Progenitor cell of endocrine pancreas (in vitro differentiated cells): ENCODE measurements at regions not wholly inside any gene's neighbourhood (a gene's known extent, or its start where the extent isn't known, plus 50 kb on each side); places are given as distances from the start of the nearest gene placed in this dataset.

ENCODE experiments used
- DNase-seq: peaks from one replicate; pipeline ENCODE4 v3.0.0; 2021; ENCODE audit warnings: low spot score; ENCODE audit not compliant: unreplicated experiment
- H3K27ac Mint-ChIP-seq: 2 replicates; pipeline ENCODE4 v1.8.0; 2021; ENCODE audit warnings: mild to moderate bottlenecking, moderate library complexity, mixed read lengths
- H3K27me3 Mint-ChIP-seq: 2 replicates; pipeline ENCODE4 v1.8.0; 2021; ENCODE audit warnings: mixed read lengths
- H3K36me3 Mint-ChIP-seq: 2 replicates; pipeline ENCODE4 v1.8.0; 2022; ENCODE audit warnings: mixed read lengths; ENCODE audit not compliant: insufficient read depth
- H3K4me1 Mint-ChIP-seq: 2 replicates; pipeline ENCODE4 v1.8.0; 2021; ENCODE audit warnings: low read depth, mixed read lengths
- H3K4me3 Mint-ChIP-seq: 2 replicates; pipeline ENCODE4 v1.8.0; 2021; ENCODE audit warnings: low read depth, mild to moderate bottlenecking, moderate library complexity, mixed read lengths
- H3K9me3 Mint-ChIP-seq: 2 replicates; pipeline ENCODE4 v1.8.0; 2021; ENCODE audit warnings: low read depth, mixed read lengths
- TF ChIP-seq, protein P1 (sequence below): fragments of 200-600 bp; sonication (generic); IDR thresholded peaks from one replicate; pipeline ENCODE4 v1.5.0; 2021; ENCODE audit warnings: antibody characterized with exemption, mild to moderate bottlenecking; ENCODE audit not compliant: unreplicated experiment

DNA sequence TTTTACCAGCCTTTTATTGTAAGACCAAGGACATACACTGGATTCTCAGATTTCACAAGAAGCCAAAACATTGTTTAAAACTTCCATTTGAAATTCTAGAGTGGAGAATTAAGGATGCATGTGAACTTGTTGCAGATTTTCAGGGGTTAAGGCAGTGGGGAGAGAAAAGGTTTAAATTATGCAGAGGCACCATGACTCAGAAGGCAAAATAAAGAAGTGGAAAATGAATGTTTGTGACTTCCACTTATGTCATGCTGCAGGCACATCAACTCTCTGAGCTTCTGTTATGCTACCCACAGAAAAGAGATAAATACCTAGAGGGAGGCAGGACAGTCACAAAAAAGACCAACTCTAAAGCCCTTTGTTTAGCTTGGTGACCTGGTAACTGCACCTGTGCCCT, 84.4 kb upstream of the BET1 start:
- TF ChIP-seq, protein P1, sequence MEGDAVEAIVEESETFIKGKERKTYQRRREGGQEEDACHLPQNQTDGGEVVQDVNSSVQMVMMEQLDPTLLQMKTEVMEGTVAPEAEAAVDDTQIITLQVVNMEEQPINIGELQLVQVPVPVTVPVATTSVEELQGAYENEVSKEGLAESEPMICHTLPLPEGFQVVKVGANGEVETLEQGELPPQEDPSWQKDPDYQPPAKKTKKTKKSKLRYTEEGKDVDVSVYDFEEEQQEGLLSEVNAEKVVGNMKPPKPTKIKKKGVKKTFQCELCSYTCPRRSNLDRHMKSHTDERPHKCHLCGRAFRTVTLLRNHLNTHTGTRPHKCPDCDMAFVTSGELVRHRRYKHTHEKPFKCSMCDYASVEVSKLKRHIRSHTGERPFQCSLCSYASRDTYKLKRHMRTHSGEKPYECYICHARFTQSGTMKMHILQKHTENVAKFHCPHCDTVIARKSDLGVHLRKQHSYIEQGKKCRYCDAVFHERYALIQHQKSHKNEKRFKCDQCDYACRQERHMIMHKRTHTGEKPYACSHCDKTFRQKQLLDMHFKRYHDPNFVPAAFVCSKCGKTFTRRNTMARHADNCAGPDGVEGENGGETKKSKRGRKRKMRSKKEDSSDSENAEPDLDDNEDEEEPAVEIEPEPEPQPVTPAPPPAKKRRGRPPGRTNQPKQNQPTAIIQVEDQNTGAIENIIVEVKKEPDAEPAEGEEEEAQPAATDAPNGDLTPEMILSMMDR, result no peak
- Mint-ChIP-seq H3K27ac (no peak overlapping the region), H3K27me3 (peaks cover 38% of the 10 kb centered on the region), H3K4me3 (no peak overlapping the region), H3K9me3 (no peaks in the 10 kb centered on the region), H3K4me1 (peaks cover 1% of the 10 kb centered on the region), H3K36me3 (no peaks in the 10 kb centered on the region)
- no peak for DNase-seq

DNA sequence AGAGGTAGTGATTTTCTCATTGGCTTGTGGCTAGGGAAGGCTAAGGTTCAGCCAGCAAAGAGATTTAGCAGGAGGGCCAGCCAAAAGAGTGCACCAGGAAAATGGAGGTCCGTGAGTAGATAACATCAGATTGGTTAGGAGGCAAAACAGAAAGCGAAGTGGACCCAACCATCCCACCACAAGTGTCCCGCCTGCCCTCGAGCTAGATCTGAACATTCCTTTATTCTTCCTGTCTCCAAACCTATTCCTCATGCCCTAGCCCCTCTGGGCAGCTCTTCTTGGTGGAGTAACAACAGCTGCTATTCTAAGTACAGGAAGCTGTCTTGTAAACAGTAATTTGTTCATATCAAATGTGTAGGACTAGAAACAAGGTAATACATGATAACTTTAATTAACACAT, 85.7 kb upstream of the BET1 start:
- no peak for DNase-seq
- H3K27ac Mint-ChIP-seq, result no peak overlapping the region
- H3K27me3 Mint-ChIP-seq, result peaks cover 38% of the 10 kb centered on the region
- H3K4me3 Mint-ChIP-seq, result no peak overlapping the region
- no peaks in the 10 kb centered on the region for H3K9me3 Mint-ChIP-seq
- no peaks in the 10 kb centered on the region for H3K36me3 Mint-ChIP-seq
- peaks cover 1% of the 10 kb centered on the region for H3K4me1 Mint-ChIP-seq
- TF ChIP-seq, protein P1, result no peak

DNA sequence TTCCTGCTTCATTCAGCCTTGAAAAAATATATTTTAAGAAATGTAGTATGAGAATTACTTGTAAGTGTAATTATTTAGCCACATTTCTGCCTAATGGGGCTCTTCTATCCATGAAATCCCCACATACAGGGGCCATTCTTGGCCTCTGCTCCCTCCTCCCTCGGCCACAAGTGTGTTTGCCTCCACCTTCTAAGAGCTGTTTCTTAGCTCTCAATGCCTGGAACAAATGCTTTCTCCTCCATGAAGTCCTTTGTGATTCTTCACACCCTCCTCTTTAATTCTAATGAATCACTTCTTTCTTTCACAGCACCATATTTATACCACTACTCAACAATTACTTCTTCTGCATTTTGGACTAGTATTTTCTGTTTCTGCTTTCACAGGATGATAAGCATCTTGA, 88.8 kb upstream of the BET1 start:
- no peak overlapping the region for H3K4me3 Mint-ChIP-seq
- no peaks in the 10 kb centered on the region for H3K36me3 Mint-ChIP-seq
- H3K27ac Mint-ChIP-seq, result no peak overlapping the region
- TF ChIP-seq, protein P1, result no peak
- H3K9me3 Mint-ChIP-seq, result no peaks in the 10 kb centered on the region
- no peak for DNase-seq
- H3K4me1 Mint-ChIP-seq, result no peaks in the 10 kb centered on the region
- H3K27me3 Mint-ChIP-seq, result peaks cover 35% of the 10 kb centered on the region

DNA sequence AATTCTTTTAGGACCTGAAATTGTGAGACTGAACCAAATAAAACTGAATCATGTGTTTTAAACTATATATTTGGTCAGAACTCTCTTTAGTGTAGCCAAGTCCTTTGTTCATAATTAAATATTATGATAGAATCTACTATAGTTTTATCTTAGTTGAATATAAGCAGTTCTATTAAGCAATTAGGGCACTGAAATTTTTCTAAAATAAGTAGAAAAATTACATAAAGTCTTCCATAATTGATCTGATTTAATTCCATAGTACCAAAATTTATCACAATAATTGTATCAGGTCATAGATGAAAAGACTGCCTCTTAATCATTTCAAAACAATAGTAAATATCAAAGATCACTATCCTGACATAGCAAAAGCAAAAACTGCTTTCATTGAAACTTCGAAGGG, 90.1 kb upstream of the BET1 start:
- H3K4me3 Mint-ChIP-seq, result no peak overlapping the region
- H3K4me1 Mint-ChIP-seq, result no peaks in the 10 kb centered on the region
- DNase-seq, result no peak
- no peaks in the 10 kb centered on the region for H3K9me3 Mint-ChIP-seq
- TF ChIP-seq, protein P1, result no peak
- no peaks in the 10 kb centered on the region for H3K36me3 Mint-ChIP-seq
- H3K27ac Mint-ChIP-seq, result no peak overlapping the region
- peaks cover 25% of the 10 kb centered on the region for H3K27me3 Mint-ChIP-seq

DNA sequence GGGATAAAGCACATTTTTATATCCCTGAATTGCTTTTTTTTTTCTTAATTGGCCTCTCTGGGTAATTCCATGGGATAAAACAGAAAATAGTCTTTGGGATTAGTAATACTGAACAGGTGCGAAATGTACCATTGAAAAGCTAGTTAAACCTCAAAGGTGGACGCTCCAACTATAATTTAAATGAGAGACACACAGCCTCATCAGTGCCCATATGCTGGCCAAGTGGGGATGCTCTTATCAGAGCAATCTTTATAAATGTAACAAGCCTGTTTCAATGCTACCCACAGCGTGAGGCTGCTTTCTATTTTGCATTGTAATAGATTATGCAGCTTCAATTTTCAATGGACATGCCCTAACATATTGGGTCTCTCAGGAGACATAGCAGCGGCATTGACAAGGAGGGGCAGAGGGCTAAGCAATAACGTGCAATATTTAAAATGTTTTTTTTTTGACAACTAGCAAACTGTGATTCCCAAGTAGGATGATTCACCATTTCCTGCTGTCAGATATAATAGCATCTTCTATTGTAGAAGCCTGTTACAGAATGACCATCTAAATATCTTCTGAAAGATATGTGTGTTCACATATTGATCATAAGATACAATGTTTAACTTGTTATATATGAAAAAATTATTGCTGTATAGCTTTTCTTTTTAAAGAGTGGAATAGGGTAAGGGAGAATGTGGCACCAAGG, 91.3 kb upstream of the BET1 start:
- TF ChIP-seq, protein P1, result no peak
- Mint-ChIP-seq H3K27ac (no peak overlapping the region), H3K4me1 (no peaks in the 10 kb centered on the region), H3K9me3 (no peaks in the 10 kb centered on the region), H3K36me3 (no peaks in the 10 kb centered on the region), H3K4me3 (no peak overlapping the region), H3K27me3 (peaks cover 17% of the 10 kb centered on the region)
- no peak for DNase-seq
